ENCODE measurements at regions not wholly inside any gene's neighbourhood (a gene's known extent, or its start where the extent isn't known, plus 50 kb on each side); places are given as distances from the start of the nearest gene placed in this dataset.

- no peak for TF ChIP-seq CTCF (IDR thresholded peaks at IDR 0.05)
Measured at GRCh38 chr7:126215785-126216184, 1037.0 kb downstream of the GRM8 start.

GRCh38 chr7:126213876-126214275, 1038.9 kb downstream of the GRM8 start:
- no peak for ATAC-seq (ENCODE audit: insufficient number of reproducible peaks, low FRiP score, low read depth)
- H3K36me3 ChIP-seq = no peaks in the 10 kb centered on the region

More at GRCh38 chr7:126215785-126216184, 1037.0 kb downstream of the GRM8 start:
- Histone ChIP-seq H3K27ac (no peak overlapping the region), H3K36me3 (no peaks in the 10 kb centered on the region), H3K9me3 (no peaks in the 10 kb centered on the region), H3K4me3 (no peak overlapping the region), H3K4me1 (ENCODE audit: control insufficient read depth in 1 of 2, low read depth in 2 of 2) (no peaks in the 10 kb centered on the region), H3K27me3 (replicated peaks; ENCODE audit: insufficient read depth) (no peaks in the 10 kb centered on the region)
- DNase-seq (ENCODE audit: low spot score) (no peak), ATAC-seq (ENCODE audit: insufficient number of reproducible peaks, low FRiP score, low read depth) (no peak)

GRCh38 chr7:126211875-126212274, 1040.9 kb downstream of the GRM8 start:
- Histone ChIP-seq H3K9me3 (no peaks in the 10 kb centered on the region), H3K4me1 (ENCODE audit: control insufficient read depth in 1 of 2, low read depth in 2 of 2) (no peaks in the 10 kb centered on the region), H3K36me3 (no peaks in the 10 kb centered on the region), H3K27me3 (replicated peaks; ENCODE audit: insufficient read depth) (no peaks in the 10 kb centered on the region), H3K27ac (no peak overlapping the region), H3K4me3 (no peak overlapping the region)
- no peak for DNase-seq (ENCODE audit: low spot score)
- ATAC-seq (ENCODE audit: insufficient number of reproducible peaks, low FRiP score, low read depth) = no peak
- TF ChIP-seq CTCF (IDR thresholded peaks at IDR 0.05) = no peak

More at GRCh38 chr7:126213876-126214275, 1038.9 kb downstream of the GRM8 start:
- Histone ChIP-seq H3K27ac (no peak overlapping the region), H3K4me3 (no peak overlapping the region), H3K4me1 (ENCODE audit: control insufficient read depth in 1 of 2, low read depth in 2 of 2) (no peaks in the 10 kb centered on the region), H3K27me3 (replicated peaks; ENCODE audit: insufficient read depth) (no peaks in the 10 kb centered on the region), H3K9me3 (no peaks in the 10 kb centered on the region)
- no peak for TF ChIP-seq CTCF (IDR thresholded peaks at IDR 0.05)
- no peak for DNase-seq (ENCODE audit: low spot score)

- no peak for ATAC-seq (ENCODE audit: insufficient number of reproducible peaks, low FRiP score, low read depth)
- H3K27me3 ChIP-seq (replicated peaks; ENCODE audit: insufficient read depth) = no peaks in the 10 kb centered on the region
- no peaks in the 10 kb centered on the region for H3K4me1 ChIP-seq (ENCODE audit: control insufficient read depth in 1 of 2, low read depth in 2 of 2)
- H3K27ac ChIP-seq = no peak overlapping the region
- H3K4me3 ChIP-seq = no peak overlapping the region
- no peaks in the 10 kb centered on the region for H3K9me3 ChIP-seq
- no peaks in the 10 kb centered on the region for H3K36me3 ChIP-seq
- TF ChIP-seq CTCF (IDR thresholded peaks at IDR 0.05) = no peak
- DNase-seq (ENCODE audit: low spot score) = no peak
Measured at GRCh38 chr7:126210707-126211106, 1042.0 kb downstream of the GRM8 start.

- ATAC-seq (ENCODE audit: insufficient number of reproducible peaks, low FRiP score, low read depth) (no peak), DNase-seq (ENCODE audit: low spot score) (no peak)
- H3K27ac ChIP-seq = no peak overlapping the region
- no peak for TF ChIP-seq CTCF (IDR thresholded peaks at IDR 0.05)
- H3K4me1 ChIP-seq (ENCODE audit: control insufficient read depth in 1 of 2, low read depth in 2 of 2) = no peaks in the 10 kb centered on the region
- H3K27me3 ChIP-seq (replicated peaks; ENCODE audit: insufficient read depth) = no peaks in the 10 kb centered on the region
- H3K4me3 ChIP-seq = no peak overlapping the region
- no peaks in the 10 kb centered on the region for H3K9me3 ChIP-seq
- H3K36me3 ChIP-seq = no peaks in the 10 kb centered on the region
Measured at GRCh38 chr7:126203185-126203584, 1049.6 kb downstream of the GRM8 start.
